Right atrium auricular region (tissue), 2 donors: ENCODE measurements at regions not wholly inside any gene's neighbourhood (a gene's known extent, or its start where the extent isn't known, plus 50 kb on each side); places are given as distances from the start of the nearest gene placed in this dataset.

Experiments
- DNase-seq: peaks from one replicate; pipeline ENCODE4 v3.0.0-alpha.2; 2019; ENCODE audit warnings: low spot score
- H3K27ac ChIP-seq, 2 donors: fragments of 200-600 bp; sonication (generic); 1 replicate in 1 of 2; 2 replicates in 1 of 2; pipeline ENCODE4 v1.5.1; 2016 to 2019
- H3K27me3 ChIP-seq, 2 donors: fragments of 200-600 bp; sonication (generic); one replicate each; pipeline versions ENCODE4 v1.5.1 to v1.6.0; 2017 to 2019
- H3K36me3 ChIP-seq: fragments of 200-600 bp; sonication (generic); one replicate; pipeline ENCODE4 v1.5.1; 2016
- H3K4me1 ChIP-seq, 2 donors: fragments of 200-600 bp; sonication (generic); one replicate each; pipeline versions ENCODE4 v1.5.1 to v1.6.0; 2017 to 2019
- H3K4me3 ChIP-seq, 2 donors: fragments of 200-600 bp; sonication (generic); 1 replicate in 1 of 2; 2 replicates in 1 of 2; pipeline ENCODE4 v1.5.1; 2017 to 2019; ENCODE audit warnings: mild to moderate bottlenecking in 1 of 2, moderate library complexity in 1 of 2
- H3K9me3 ChIP-seq, 2 donors: fragments of 200-600 bp; sonication (generic); one replicate each; pipeline ENCODE4 v1.5.1; 2019
- CTCF ChIP-seq, 2 donors: fragments of 200-600 bp; sonication (generic); IDR thresholded peaks; one replicate each; pipeline ENCODE4 v1.5.1; 2019; ENCODE audit warnings: antibody characterized with exemption in 2 of 2

GRCh38 chr3:159453945-159454344 is 534.7 kb upstream of the IL12A start:
- Histone ChIP-seq H3K27me3 (no peaks in the 10 kb centered on the region), H3K36me3 (no peaks in the 10 kb centered on the region), H3K27ac (no peak overlapping the region), H3K4me1 (no peaks in the 10 kb centered on the region), H3K4me3 (no peak overlapping the region), H3K9me3 (no peaks in the 10 kb centered on the region)
- no peak for DNase-seq
- TF ChIP-seq CTCF (IDR thresholded peaks at IDR 0.05): no peak

GRCh38 chr3:159455741-159456181 is 532.9 kb upstream of the IL12A start:
- no peak overlapping the region for H3K27ac ChIP-seq
- no peaks in the 10 kb centered on the region for H3K9me3 ChIP-seq
- no peak for DNase-seq
- no peaks in the 10 kb centered on the region for H3K27me3 ChIP-seq
- TF ChIP-seq CTCF (IDR thresholded peaks at IDR 0.05): no peak
- H3K4me1 ChIP-seq: no peaks in the 10 kb centered on the region
- H3K4me3 ChIP-seq: no peak overlapping the region
- H3K36me3 ChIP-seq: no peaks in the 10 kb centered on the region

DNA sequence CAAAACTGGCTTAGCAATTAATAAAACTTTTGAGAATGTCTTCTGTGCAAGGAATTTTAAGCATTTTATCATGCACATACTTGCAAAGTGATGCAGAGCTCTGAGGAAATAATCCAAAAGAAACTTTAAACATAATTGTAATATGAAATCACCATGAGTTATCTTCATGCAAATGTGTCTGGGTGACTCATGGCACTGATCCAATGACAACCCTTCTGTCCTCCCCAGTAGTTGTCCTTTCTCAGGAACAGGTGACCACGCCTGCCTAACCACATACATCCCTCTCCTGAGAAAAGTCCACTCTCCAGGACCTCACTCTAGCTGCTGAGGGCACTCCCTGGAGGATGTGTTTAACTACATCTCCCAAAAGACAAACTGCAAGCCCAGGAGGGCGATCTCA is 530.6 kb upstream of the IL12A start:
- no peak for TF ChIP-seq CTCF (IDR thresholded peaks at IDR 0.05)
- no peaks in the 10 kb centered on the region for H3K27me3 ChIP-seq
- H3K4me3 ChIP-seq: no peak overlapping the region
- no peak for DNase-seq
- no peaks in the 10 kb centered on the region for H3K4me1 ChIP-seq
- H3K9me3 ChIP-seq: no peaks in the 10 kb centered on the region
- no peak overlapping the region for H3K27ac ChIP-seq
- H3K36me3 ChIP-seq: no peaks in the 10 kb centered on the region

DNA sequence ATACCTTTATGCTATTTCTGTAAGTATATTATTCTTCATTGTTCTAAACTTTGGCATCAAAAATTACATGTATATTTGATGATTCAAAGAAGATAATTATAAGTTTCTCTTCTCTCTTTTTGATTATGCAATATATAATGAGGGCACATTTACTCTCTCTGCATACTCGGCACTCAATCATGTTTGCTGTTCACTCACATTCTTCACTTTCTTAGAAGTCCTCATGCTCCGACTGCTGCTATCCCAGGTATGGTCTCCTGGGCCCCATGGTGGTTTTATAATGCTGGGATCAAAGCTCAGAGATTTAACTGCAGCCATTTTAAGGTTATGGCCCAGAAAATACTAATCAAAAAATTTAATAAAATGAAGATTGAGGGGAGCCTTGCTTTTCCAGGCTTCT is 529.7 kb upstream of the IL12A start:
- H3K36me3 ChIP-seq: no peaks in the 10 kb centered on the region
- TF ChIP-seq CTCF (IDR thresholded peaks at IDR 0.05): no peak
- no peaks in the 10 kb centered on the region for H3K9me3 ChIP-seq
- no peaks in the 10 kb centered on the region for H3K27me3 ChIP-seq
- no peak overlapping the region for H3K4me3 ChIP-seq
- no peak overlapping the region for H3K27ac ChIP-seq
- DNase-seq: no peak
- no peaks in the 10 kb centered on the region for H3K4me1 ChIP-seq

- no peak for DNase-seq
- TF ChIP-seq CTCF (IDR thresholded peaks at IDR 0.05): no peak
Measured at GRCh38 chr3:159472611-159473010, 516.0 kb upstream of the IL12A start.

GRCh38 chr3:159473206-159473605 is 515.4 kb upstream of the IL12A start:
- no peaks in the 10 kb centered on the region for H3K4me1 ChIP-seq
- no peaks in the 10 kb centered on the region for H3K36me3 ChIP-seq
- no peak for DNase-seq
- H3K9me3 ChIP-seq: peaks cover 0 to 3% of the 10 kb centered on the region in 2 donors
- no peaks in the 10 kb centered on the region for H3K27me3 ChIP-seq
- H3K27ac ChIP-seq: no peak overlapping the region
- H3K4me3 ChIP-seq: no peak overlapping the region
- TF ChIP-seq CTCF (IDR thresholded peaks at IDR 0.05): no peak

More at GRCh38 chr3:159472611-159473010, 516.0 kb upstream of the IL12A start:
- Histone ChIP-seq H3K27ac (no peak overlapping the region), H3K4me3 (no peak overlapping the region), H3K4me1 (no peaks in the 10 kb centered on the region), H3K27me3 (no peaks in the 10 kb centered on the region), H3K36me3 (no peaks in the 10 kb centered on the region), H3K9me3 (no peaks in the 10 kb centered on the region)
